ENCODE measurements at regions not wholly inside any gene's neighbourhood (a gene's known extent, or its start where the extent isn't known, plus 50 kb on each side); places are given as distances from the start of the nearest gene placed in this dataset.
"Not testable (repeated sequence)": the region's sequence is repeated elsewhere in the genome, so short reads cannot be mapped to it uniquely, and the experiment has no call there.

DNA sequence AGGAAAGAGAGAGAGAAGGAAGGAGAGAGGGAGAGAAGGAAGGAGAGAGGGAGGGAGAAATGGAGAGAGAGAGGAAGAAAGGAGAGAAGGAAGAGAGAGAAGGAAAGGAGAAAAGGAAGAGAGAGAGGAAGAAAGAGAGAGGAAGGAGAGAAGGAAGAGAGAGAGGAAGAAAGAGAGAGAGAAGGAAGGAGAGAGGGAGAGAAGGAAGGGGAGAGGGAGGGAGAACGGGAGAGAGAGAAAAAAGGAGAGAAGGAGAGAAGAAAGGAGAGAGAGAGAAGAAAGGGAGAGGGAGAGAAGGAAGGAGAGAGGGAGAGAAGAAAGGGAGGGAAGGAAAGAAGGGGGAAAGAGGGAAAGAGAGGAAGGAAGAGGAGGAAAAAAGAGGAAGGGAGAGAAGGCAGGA is 1070.7 kb downstream of the UQCRFS1 start:
- TF ChIP-seq, protein P1, sequence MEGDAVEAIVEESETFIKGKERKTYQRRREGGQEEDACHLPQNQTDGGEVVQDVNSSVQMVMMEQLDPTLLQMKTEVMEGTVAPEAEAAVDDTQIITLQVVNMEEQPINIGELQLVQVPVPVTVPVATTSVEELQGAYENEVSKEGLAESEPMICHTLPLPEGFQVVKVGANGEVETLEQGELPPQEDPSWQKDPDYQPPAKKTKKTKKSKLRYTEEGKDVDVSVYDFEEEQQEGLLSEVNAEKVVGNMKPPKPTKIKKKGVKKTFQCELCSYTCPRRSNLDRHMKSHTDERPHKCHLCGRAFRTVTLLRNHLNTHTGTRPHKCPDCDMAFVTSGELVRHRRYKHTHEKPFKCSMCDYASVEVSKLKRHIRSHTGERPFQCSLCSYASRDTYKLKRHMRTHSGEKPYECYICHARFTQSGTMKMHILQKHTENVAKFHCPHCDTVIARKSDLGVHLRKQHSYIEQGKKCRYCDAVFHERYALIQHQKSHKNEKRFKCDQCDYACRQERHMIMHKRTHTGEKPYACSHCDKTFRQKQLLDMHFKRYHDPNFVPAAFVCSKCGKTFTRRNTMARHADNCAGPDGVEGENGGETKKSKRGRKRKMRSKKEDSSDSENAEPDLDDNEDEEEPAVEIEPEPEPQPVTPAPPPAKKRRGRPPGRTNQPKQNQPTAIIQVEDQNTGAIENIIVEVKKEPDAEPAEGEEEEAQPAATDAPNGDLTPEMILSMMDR (IDR thresholded peaks at IDR 0.05; ENCODE audit: control extremely low read depth, extremely low read depth, low read depth, missing control alignments) = no peak
- ChIA-PET POLR2A (no interaction called here), CTCF (interaction anchor here (1.4 to 1.5 kb wide), 2 partner anchors 9 to 74 kb away, joined by 3 to 4 read pairs; no protein-coding TSS in a partner anchor)
- DNase-seq (ENCODE audit: extremely low spot score) = no peak

DNA sequence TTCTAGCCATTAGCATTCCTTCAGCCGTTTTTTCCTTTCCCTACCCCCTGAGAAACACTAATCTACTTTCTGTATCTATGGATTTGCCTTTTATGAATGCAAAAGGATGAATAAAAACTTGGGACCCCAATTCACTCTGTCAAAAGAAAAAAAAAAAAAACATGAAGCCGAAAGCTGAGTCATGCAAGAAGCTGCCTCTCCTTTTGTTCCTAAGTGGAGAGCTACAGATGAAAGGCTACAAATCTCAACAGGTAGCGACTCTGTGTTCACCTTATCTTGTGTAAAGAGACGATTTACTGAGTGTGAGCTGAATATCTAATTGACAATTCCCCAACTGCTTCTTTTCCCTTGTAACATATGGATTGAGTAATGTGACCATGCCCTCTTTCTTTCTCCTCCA is 1072.8 kb downstream of the UQCRFS1 start:
- ChIA-PET CTCF (no interaction called here), POLR2A (no interaction called here)
- TF ChIP-seq, protein P1 (IDR thresholded peaks at IDR 0.05; ENCODE audit: control extremely low read depth, extremely low read depth, low read depth, missing control alignments) = no peak
- DNase-seq (ENCODE audit: extremely low spot score) = no peak

DNA sequence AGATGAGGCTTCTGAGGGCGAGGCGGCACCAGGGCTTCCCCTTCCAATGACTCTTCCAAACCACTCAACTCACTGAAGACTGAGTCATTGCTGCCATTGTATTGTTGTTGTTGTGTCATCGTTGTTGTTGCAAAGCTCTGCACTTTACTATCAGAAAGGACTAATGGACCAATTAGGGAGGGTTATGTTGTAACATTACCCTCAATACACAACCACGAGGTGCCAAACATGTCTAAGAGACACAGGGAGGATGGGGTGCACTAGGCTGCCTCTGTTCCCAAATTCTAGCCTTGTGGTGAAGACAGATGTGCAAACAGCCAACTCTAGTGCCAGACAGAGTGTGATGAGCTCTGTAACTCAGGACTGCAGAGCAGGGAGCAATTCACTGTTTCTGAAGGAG is 1075.2 kb downstream of the UQCRFS1 start:
- ChIA-PET CTCF (no interaction called here), POLR2A (no interaction called here)
- DNase-seq (ENCODE audit: extremely low spot score) = no peak
- TF ChIP-seq, protein P1 (IDR thresholded peaks at IDR 0.05; ENCODE audit: control extremely low read depth, extremely low read depth, low read depth, missing control alignments) = no peak

DNA sequence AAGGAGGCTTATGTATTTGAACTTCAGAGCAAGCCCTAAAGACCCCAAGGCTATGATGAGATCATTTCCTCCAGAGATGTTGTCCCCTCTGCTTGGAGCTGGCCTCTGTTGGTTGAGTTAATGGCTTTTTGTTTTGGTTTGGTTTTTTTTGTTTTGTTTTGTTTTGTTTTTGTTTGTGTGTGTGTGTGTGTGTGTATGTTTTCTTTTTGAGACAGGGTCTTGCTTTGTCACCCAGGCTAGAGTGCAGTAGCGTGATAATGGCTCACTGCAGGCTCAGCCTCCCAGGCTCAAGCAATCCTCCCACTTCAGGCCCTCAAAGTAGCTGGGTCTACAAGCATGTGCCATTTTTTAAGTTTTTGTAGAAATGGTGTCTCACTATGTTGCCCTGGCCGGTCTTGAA is 1076.2 kb downstream of the UQCRFS1 start:
- ChIA-PET POLR2A (no interaction called here), CTCF (interaction anchor here (1.3 kb wide), 1 partner anchor 14 kb away, joined by 4 read pairs; no protein-coding TSS in a partner anchor)
- DNase-seq (ENCODE audit: extremely low spot score) = no peak
- TF ChIP-seq, protein P1 (IDR thresholded peaks at IDR 0.05; ENCODE audit: control extremely low read depth, extremely low read depth, low read depth, missing control alignments) = no peak

DNA sequence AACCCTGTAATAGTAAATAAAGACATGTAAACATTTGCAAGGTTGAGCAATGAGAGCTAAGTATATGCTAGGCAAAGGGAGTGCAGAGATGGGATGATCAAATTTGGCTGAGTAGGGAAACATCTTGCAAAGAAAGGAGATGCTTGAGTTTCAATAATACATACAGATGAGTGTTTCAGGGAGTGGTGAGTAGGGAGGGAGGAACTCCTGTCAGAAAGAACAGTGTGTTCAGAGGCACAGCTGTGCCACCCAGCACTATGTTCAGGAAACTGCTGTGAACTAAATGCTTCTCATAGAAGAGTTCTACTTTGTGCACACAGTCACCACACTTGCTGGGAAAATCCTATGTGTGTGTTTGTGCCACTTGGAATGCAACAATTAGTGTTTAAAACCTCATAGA is 1077.1 kb downstream of the UQCRFS1 start:
- TF ChIP-seq, protein P1 (IDR thresholded peaks at IDR 0.05; ENCODE audit: control extremely low read depth, extremely low read depth, low read depth, missing control alignments) = no peak
- POLR2A ChIA-PET = no interaction called here
- no peak for DNase-seq (ENCODE audit: extremely low spot score)
- CTCF ChIA-PET = interaction anchor here (1.0 to 1.3 kb wide), 2 partner anchors 15 to 162 kb away, joined by 3 to 4 read pairs; no protein-coding TSS in a partner anchor

DNA sequence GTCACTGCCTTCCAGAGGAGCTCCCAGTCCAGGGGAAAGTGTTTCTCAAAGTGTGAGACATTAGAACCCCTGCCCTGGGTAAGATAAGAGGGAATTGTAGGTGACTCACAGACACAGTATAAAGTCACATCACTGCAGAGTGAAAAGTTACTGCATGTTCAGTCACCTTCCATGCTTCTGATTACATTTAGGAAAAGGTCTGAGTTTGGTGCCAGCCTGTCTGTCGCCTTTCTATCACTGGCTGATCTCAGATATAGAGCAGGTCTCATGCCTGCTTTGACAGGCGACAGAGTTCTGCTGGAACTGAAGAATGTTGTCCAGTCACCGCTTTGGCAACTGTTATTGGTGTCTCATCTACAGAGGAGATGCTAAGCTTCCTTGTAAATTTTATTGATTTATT is 1078.6 kb downstream of the UQCRFS1 start:
- POLR2A ChIA-PET = no interaction called here
- CTCF ChIA-PET = no interaction called here
- TF ChIP-seq, protein P1 (IDR thresholded peaks at IDR 0.05; ENCODE audit: control extremely low read depth, extremely low read depth, low read depth, missing control alignments) = no peak
- no peak for DNase-seq (ENCODE audit: extremely low spot score)

DNA sequence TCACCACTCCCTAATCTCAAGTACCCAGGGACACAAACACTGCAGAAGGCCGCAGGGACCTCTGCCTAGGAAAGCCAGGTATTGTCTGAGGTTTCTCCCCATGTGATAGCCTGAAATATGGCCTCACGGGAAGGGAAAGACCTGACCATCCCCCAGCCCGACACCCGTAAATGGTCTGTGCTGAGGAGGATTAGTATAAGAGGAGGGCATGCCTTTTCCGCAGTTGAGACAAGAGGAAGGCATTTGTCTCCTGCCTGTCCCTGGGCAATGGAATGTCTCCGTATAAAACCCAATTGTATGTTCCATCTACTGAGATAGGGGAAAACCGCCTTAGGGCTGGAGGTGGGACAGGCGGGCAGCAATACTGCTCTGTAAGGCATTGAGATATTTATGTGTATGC is 1082.1 kb downstream of the UQCRFS1 start:
- CTCF ChIA-PET; POLR2A ChIA-PET; DNase-seq (ENCODE audit: extremely low spot score): not testable (repeated sequence)
